ENCODE measurements at regions not wholly inside any gene's neighbourhood (a gene's known extent, or its start where the extent isn't known, plus 50 kb on each side); places are given as distances from the start of the nearest gene placed in this dataset.

- TF ChIP-seq, protein P1, sequence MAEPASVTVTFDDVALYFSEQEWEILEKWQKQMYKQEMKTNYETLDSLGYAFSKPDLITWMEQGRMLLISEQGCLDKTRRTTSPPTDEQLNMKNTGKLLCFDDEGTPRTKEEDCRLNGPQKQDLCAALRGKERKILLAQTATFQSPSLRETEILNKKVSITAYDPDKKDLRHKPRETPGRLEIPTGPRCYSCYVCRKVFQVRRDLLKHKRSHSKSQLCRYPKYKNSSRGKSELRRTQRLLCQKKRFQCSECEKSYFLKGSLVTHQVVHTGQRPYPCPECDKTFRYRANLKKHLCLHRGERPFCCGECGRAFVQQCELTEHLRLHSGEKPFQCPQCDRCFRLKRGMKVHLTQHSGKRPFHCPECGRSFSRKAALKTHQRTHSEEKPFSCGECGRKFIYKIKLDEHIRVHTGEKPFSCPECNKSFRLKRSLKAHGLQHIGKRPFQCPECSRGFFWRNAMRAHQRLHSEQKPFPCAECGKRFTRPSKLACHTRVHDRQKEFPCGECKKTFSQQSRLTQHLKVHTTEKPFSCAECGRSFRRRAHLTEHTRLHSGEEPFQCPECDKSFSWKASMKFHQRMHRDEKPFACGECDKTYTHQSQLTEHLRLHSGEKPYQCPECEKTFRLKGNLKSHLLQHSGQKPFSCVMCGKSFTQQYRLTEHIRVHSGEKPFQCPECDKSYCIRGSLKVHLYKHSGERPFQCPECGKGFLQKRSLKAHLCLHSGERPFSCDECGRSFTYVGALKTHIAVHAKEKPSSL (CRISPR knock-in tag; conservative IDR thresholded peaks at IDR 0.05) = no peak
- TF ChIP-seq MLX (CRISPR knock-in tag; IDR thresholded peaks at IDR 0.05) (no peak), FOXJ3 (CRISPR knock-in tag; IDR thresholded peaks at IDR 0.05; ENCODE audit: borderline replicate concordance) (no peak), AFF4 (CRISPR knock-in tag; IDR thresholded peaks at IDR 0.05; ENCODE audit: borderline replicate concordance) (no peak)
- TF ChIP-seq, protein P2, sequence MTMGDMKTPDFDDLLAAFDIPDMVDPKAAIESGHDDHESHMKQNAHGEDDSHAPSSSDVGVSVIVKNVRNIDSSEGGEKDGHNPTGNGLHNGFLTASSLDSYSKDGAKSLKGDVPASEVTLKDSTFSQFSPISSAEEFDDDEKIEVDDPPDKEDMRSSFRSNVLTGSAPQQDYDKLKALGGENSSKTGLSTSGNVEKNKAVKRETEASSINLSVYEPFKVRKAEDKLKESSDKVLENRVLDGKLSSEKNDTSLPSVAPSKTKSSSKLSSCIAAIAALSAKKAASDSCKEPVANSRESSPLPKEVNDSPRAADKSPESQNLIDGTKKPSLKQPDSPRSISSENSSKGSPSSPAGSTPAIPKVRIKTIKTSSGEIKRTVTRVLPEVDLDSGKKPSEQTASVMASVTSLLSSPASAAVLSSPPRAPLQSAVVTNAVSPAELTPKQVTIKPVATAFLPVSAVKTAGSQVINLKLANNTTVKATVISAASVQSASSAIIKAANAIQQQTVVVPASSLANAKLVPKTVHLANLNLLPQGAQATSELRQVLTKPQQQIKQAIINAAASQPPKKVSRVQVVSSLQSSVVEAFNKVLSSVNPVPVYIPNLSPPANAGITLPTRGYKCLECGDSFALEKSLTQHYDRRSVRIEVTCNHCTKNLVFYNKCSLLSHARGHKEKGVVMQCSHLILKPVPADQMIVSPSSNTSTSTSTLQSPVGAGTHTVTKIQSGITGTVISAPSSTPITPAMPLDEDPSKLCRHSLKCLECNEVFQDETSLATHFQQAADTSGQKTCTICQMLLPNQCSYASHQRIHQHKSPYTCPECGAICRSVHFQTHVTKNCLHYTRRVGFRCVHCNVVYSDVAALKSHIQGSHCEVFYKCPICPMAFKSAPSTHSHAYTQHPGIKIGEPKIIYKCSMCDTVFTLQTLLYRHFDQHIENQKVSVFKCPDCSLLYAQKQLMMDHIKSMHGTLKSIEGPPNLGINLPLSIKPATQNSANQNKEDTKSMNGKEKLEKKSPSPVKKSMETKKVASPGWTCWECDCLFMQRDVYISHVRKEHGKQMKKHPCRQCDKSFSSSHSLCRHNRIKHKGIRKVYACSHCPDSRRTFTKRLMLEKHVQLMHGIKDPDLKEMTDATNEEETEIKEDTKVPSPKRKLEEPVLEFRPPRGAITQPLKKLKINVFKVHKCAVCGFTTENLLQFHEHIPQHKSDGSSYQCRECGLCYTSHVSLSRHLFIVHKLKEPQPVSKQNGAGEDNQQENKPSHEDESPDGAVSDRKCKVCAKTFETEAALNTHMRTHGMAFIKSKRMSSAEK (CRISPR knock-in tag; IDR thresholded peaks at IDR 0.05; ENCODE audit: borderline replicate concordance) = no peak
Observed at GRCh38 chr15:45868109-45868691, 233.4 kb downstream of the SQOR start (continued).

DNA sequence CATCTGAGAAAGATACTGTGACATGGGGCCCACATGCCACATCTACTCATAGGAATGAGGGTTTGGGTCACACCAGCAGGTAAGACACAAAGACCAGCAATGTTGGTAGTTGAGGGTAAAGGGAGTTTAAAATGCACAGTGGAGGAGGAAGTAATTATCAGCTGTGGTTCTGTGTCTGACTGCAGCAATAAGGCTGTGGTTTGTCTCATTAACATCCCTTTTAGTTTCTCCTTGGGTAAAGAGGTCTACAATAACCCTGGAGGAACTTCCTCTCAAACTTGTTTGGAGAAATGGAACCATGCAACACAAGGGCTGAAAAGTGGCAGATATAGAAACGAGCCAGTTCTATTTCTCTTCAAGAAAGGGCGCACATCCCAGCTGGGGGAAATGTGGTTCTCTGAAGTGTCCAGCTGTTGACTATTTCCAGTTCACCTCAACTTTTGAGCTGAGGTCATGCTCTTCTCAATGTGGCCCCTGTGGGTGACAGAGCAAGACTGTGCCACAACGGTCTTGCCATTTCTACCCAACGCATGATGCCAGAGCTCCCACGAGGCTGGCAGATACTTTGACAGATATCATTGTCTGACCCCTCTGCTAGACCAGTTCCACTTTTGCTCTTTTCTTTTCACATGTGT, 234.3 kb downstream of the SQOR start:
- Mint-ChIP-seq H3K4me3 (no peak overlapping the region), H3K36me3 (peaks cover 26% of the 10 kb centered on the region), H3K27me3 (ENCODE audit: low read depth) (no peaks in the 10 kb centered on the region; the same call in 1 of the 2 replicates), H3K9me3 (peaks cover 27% of the 10 kb centered on the region), H3K4me1 (no peaks in the 10 kb centered on the region), H3K27ac (no peak overlapping the region)
- DNase-seq (ENCODE audit: low spot score) (no peak), ATAC-seq (no peak)
- POLR2A ChIA-PET = no interaction called here
- CTCF ChIA-PET = interaction anchor here (1.2 kb wide), 1 partner anchor 74 kb away, joined by 3 read pairs; no protein-coding TSS in a partner anchor
- no peak for TF ChIP-seq AR (CRISPR knock-in tag; IDR thresholded peaks at IDR 0.05)
- TF ChIP-seq TCF7 (CRISPR knock-in tag; IDR thresholded peaks at IDR 0.05; ENCODE audit: low read depth) = no peak
- TF ChIP-seq, protein P1 (CRISPR knock-in tag; conservative IDR thresholded peaks at IDR 0.05) = no peak
- TF ChIP-seq JUN (CRISPR knock-in tag; IDR thresholded peaks at IDR 0.05) = no peak
- TF ChIP-seq ESRRA (CRISPR knock-in tag; IDR thresholded peaks at IDR 0.05; ENCODE audit: borderline replicate concordance) = no peak
- TF ChIP-seq PRRX2 (CRISPR knock-in tag; IDR thresholded peaks at IDR 0.05) = no peak
- no peak for TF ChIP-seq SMAD3 (CRISPR knock-in tag; IDR thresholded peaks at IDR 0.05; ENCODE audit: borderline replicate concordance)
- no peak for TF ChIP-seq ZNF121 (CRISPR knock-in tag; IDR thresholded peaks at IDR 0.05)
- no peak for TF ChIP-seq ZNF232 (CRISPR knock-in tag; IDR thresholded peaks at IDR 0.05)
- TF ChIP-seq ZNF671 (CRISPR knock-in tag; IDR thresholded peaks at IDR 0.05) = no peak
- TF ChIP-seq, protein P3, sequence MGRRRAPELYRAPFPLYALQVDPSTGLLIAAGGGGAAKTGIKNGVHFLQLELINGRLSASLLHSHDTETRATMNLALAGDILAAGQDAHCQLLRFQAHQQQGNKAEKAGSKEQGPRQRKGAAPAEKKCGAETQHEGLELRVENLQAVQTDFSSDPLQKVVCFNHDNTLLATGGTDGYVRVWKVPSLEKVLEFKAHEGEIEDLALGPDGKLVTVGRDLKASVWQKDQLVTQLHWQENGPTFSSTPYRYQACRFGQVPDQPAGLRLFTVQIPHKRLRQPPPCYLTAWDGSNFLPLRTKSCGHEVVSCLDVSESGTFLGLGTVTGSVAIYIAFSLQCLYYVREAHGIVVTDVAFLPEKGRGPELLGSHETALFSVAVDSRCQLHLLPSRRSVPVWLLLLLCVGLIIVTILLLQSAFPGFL (CRISPR knock-in tag; IDR thresholded peaks at IDR 0.05; ENCODE audit: borderline replicate concordance) = no peak

All from WTC11 (cell line).